ENCODE measurements at regions not wholly inside any gene's neighbourhood (a gene's known extent, or its start where the extent isn't known, plus 50 kb on each side); places are given as distances from the start of the nearest gene placed in this dataset.

DNA sequence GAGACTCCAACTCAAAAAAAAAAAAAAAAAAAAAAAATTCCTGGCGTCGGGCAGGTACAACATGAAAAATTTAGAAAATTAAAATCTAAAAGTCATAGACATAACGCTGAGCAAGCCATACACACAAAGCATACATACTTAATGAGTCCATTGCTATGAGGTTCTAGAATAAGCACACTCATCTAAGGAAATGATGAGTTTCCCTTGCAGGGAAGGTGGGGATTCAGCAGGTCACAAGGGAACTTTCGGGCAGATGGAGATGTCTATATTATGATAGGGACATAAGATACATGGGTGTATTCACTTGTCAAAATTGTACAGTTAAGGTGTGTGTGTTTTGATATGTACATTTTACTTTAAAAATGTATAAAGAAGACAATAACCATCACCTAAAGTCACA is 120.2 kb upstream of the LIPC start:
- Histone ChIP-seq H3K27me3 (ENCODE audit: insufficient read depth, low read depth, severe bottlenecking) (no peaks in the 10 kb centered on the region), H3K4me3 (ENCODE audit: low read depth, low read length) (no peak overlapping the region), H3K36me3 (no peaks in the 10 kb centered on the region), H3K27ac (no peak overlapping the region), H3K9me3 (ENCODE audit: severe bottlenecking) (no peaks in the 10 kb centered on the region)
- no peak for TF ChIP-seq CTCF (IDR thresholded peaks at IDR 0.05; ENCODE audit: low read depth, low read length)
- DNase-seq: no peak

- no peaks in the 10 kb centered on the region for H3K27me3 ChIP-seq (ENCODE audit: insufficient read depth, low read depth, severe bottlenecking)
- no peak for TF ChIP-seq CTCF (IDR thresholded peaks at IDR 0.05; ENCODE audit: low read depth, low read length)
- no peaks in the 10 kb centered on the region for H3K36me3 ChIP-seq
- DNase-seq: no peak
- no peaks in the 10 kb centered on the region for H3K9me3 ChIP-seq (ENCODE audit: severe bottlenecking)
- no peak overlapping the region for H3K4me3 ChIP-seq (ENCODE audit: low read depth, low read length)
- H3K27ac ChIP-seq: no peak overlapping the region
Measured at GRCh38 chr15:58312031-58312430, 119.8 kb upstream of the LIPC start.

DNA sequence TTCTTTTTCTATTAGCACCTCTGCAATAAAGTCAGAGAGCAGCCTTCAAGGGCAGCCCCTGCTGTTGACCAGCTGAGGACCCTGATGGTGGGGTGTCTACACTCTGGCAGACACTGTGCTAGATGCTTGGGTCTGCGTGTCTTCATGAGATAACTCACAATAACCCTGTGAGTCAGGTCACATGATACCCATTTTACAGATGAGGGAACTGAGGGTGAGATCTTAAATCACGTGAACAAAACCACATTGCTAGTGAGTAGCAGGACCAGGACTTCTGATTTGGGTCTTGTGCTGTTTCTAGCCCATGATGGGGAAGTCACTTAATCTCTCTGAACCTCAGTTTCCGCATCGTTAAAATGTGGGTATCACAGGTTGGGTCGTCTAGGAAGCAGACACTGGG is 118.5 kb upstream of the LIPC start:
- H3K36me3 ChIP-seq: no peaks in the 10 kb centered on the region
- TF ChIP-seq CTCF (IDR thresholded peaks at IDR 0.05; ENCODE audit: low read depth, low read length): no peak
- no peaks in the 10 kb centered on the region for H3K9me3 ChIP-seq (ENCODE audit: severe bottlenecking)
- H3K27me3 ChIP-seq (ENCODE audit: insufficient read depth, low read depth, severe bottlenecking): no peaks in the 10 kb centered on the region
- no peak overlapping the region for H3K4me3 ChIP-seq (ENCODE audit: low read depth, low read length)
- no peak for DNase-seq
- H3K27ac ChIP-seq: no peak overlapping the region

DNA sequence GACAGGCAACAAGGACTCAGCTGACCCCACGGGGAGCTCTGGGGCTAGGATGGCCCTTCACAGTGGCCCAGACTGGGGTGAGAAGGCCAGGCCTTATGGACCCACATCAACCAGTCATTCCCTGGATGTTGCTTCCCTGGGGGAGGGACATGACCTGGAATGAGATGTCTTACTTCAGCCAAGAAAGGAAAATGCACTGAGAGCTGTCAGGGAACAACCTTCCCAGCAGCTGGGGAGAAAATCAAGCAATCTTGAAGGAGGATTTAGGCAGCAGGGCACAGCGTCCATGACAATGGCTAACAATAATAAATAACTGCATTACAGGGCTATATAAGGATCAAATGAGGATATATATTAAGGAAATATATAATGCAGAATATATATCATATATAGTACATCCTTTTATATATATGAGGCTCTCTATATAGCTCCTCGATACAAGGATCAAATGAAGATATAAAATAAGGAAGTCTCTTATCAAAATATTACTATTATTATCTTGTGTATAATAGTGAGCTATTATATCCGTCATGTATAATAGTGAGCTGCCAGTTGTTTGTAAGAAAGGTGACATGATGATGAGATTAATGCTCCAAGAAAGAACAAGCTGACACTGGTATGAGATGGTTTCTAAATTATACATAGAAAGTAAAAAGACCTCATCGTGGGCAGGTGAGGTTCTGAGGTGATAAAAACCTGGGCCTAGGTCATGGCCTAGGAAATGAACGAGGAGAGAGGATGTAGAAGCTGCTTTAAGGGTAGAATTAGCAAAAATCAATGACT is 117.8 kb upstream of the LIPC start:
- Histone ChIP-seq H3K4me3 (ENCODE audit: low read depth, low read length) (no peak overlapping the region), H3K9me3 (ENCODE audit: severe bottlenecking) (no peaks in the 10 kb centered on the region), H3K27me3 (ENCODE audit: insufficient read depth, low read depth, severe bottlenecking) (no peaks in the 10 kb centered on the region), H3K27ac (no peak overlapping the region), H3K36me3 (no peaks in the 10 kb centered on the region)
- no peak for TF ChIP-seq CTCF (IDR thresholded peaks at IDR 0.05; ENCODE audit: low read depth, low read length)
- no peak for DNase-seq

GRCh38 chr15:58314593-58315216 is 117.1 kb upstream of the LIPC start:
- DNase-seq: no peak
- Histone ChIP-seq H3K4me3 (ENCODE audit: low read depth, low read length) (no peak overlapping the region), H3K27me3 (ENCODE audit: insufficient read depth, low read depth, severe bottlenecking) (no peaks in the 10 kb centered on the region), H3K9me3 (ENCODE audit: severe bottlenecking) (no peaks in the 10 kb centered on the region), H3K27ac (no peak overlapping the region), H3K36me3 (no peaks in the 10 kb centered on the region)
- no peak for TF ChIP-seq CTCF (IDR thresholded peaks at IDR 0.05; ENCODE audit: low read depth, low read length)
